ENCODE measurements at regions not wholly inside any gene's neighbourhood (a gene's known extent, or its start where the extent isn't known, plus 50 kb on each side); places are given as distances from the start of the nearest gene placed in this dataset.

DNA sequence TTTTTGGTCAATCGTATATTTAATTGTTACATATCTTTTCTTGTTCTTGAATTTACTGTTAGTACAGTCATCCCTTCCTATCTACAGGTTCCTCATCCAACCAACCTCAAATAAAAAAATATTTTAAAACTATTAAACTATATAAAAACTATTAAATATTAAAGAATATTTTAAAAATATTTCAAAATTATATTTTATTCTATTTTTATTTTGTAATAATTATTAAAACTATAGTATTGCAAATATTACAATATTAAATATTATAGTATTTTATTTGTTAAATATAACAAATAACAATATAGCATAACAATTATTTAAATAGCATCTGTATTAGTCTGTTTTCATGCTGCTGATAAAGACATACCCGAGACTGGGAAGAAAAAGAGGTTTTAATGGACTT is 357.9 kb upstream of the GOLIM4 start:
- no peak overlapping the region for H3K9ac ChIP-seq (ENCODE audit: low read length)
- H3K4me2 ChIP-seq (ENCODE audit: low read depth, low read length, poor library complexity, severe bottlenecking), result no peak overlapping the region
- H2AFZ ChIP-seq (ENCODE audit: low read depth, low read length, severe bottlenecking), result no peak overlapping the region
- H3K79me2 ChIP-seq (ENCODE audit: insufficient read depth, low read length), result no peaks in the 10 kb centered on the region
- H3K36me3 ChIP-seq (ENCODE audit: low read length), result no peaks in the 10 kb centered on the region
- no peaks in the 10 kb centered on the region; the same call in 1 of the 2 replicates for H3K9me2 ChIP-seq (replicated peaks; ENCODE audit: insufficient read depth, low read length)
- TF ChIP-seq, protein P1, sequence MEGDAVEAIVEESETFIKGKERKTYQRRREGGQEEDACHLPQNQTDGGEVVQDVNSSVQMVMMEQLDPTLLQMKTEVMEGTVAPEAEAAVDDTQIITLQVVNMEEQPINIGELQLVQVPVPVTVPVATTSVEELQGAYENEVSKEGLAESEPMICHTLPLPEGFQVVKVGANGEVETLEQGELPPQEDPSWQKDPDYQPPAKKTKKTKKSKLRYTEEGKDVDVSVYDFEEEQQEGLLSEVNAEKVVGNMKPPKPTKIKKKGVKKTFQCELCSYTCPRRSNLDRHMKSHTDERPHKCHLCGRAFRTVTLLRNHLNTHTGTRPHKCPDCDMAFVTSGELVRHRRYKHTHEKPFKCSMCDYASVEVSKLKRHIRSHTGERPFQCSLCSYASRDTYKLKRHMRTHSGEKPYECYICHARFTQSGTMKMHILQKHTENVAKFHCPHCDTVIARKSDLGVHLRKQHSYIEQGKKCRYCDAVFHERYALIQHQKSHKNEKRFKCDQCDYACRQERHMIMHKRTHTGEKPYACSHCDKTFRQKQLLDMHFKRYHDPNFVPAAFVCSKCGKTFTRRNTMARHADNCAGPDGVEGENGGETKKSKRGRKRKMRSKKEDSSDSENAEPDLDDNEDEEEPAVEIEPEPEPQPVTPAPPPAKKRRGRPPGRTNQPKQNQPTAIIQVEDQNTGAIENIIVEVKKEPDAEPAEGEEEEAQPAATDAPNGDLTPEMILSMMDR (IDR thresholded peaks at IDR 0.05; ENCODE audit: insufficient read depth, low read length, poor library complexity, severe bottlenecking), result no peak
- no peak for TF ChIP-seq EZH2phosphoT487 (conservative IDR thresholded peaks at IDR 0.05; ENCODE audit: low read length)
- no peaks in the 10 kb centered on the region for H4K20me1 ChIP-seq (ENCODE audit: low read depth, low read length)
- H3F3A ChIP-seq (ENCODE audit: insufficient read depth), result no peaks in the 10 kb centered on the region
- H3K4me3 ChIP-seq (ENCODE audit: insufficient read depth, low read length, poor library complexity, severe bottlenecking), result no peak overlapping the region
- no peaks in the 10 kb centered on the region for H3K9me3 ChIP-seq (ENCODE audit: insufficient read depth, low read length)
- no peaks in the 10 kb centered on the region for H3K27me3 ChIP-seq (ENCODE audit: low read length)
- H3K27ac ChIP-seq (ENCODE audit: low read depth, low read length), result no peak overlapping the region

DNA sequence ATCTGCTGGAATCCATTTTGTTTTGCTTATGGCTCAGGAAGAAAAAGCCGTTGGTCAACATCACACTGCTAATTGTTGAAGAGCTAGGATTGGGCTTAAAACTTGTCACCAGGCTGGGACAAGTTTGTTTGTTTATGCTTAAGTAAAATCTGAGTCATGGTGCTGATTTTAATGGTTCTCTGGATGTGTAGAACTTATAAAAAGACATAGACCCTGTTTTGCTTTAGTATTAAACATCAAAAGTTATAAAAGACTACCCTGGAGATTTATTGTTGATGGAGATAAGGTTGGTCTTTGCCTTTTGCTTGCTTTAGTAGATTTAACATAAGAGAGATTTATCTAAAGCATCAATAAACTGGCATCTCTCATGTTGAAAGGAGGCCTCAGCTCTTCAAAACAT is 348.2 kb upstream of the GOLIM4 start:
- H2AFZ ChIP-seq (ENCODE audit: low read depth, low read length, severe bottlenecking), result no peak overlapping the region

DNA sequence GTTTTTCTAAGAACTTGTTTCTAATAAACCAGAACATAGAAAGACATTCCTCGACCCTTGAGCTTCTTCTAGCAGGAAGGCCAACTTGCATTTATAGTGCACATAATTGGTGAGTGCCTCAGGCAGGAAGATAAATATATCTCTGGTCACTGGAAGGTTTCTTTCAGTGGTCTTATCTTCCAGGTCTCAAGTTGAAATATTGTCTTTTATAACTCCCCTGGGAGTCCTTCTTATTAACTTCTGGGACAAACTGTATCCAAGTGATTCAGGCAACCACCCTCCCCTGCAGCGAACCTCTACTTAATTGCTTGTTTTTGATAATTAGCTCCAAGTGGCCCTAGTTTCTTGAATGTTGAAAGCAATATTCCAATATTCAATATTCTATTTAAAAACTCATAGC is 346.8 kb upstream of the GOLIM4 start:
- no peak overlapping the region for H3K27ac ChIP-seq (ENCODE audit: low read depth, low read length)
- no peak overlapping the region for H3K4me3 ChIP-seq (ENCODE audit: insufficient read depth, low read length, poor library complexity, severe bottlenecking)
- no peak overlapping the region for H3K4me2 ChIP-seq (ENCODE audit: low read depth, low read length, poor library complexity, severe bottlenecking)
- no peaks in the 10 kb centered on the region for H3K79me2 ChIP-seq (ENCODE audit: insufficient read depth, low read length)
- H3F3A ChIP-seq (ENCODE audit: insufficient read depth), result no peaks in the 10 kb centered on the region
- no peaks in the 10 kb centered on the region for H3K27me3 ChIP-seq (ENCODE audit: low read length)
- no peak overlapping the region for H3K9ac ChIP-seq (ENCODE audit: low read length)
- H4K20me1 ChIP-seq (ENCODE audit: low read depth, low read length), result no peaks in the 10 kb centered on the region
- H2AFZ ChIP-seq (ENCODE audit: low read depth, low read length, severe bottlenecking), result no peak overlapping the region
- no peaks in the 10 kb centered on the region for H3K9me2 ChIP-seq (replicated peaks; ENCODE audit: insufficient read depth, low read length)
- H3K36me3 ChIP-seq (ENCODE audit: low read length), result no peaks in the 10 kb centered on the region
- H3K9me3 ChIP-seq (ENCODE audit: insufficient read depth, low read length), result no peaks in the 10 kb centered on the region
- TF ChIP-seq EZH2phosphoT487 (conservative IDR thresholded peaks at IDR 0.05; ENCODE audit: low read length), result no peak
- TF ChIP-seq, protein P1 (IDR thresholded peaks at IDR 0.05; ENCODE audit: insufficient read depth, low read length, poor library complexity, severe bottlenecking), result no peak

More for the DNA sequence above, 348.2 kb upstream of the GOLIM4 start:
- Histone ChIP-seq H3K9ac (ENCODE audit: low read length) (no peak overlapping the region), H3K27me3 (ENCODE audit: low read length) (no peaks in the 10 kb centered on the region), H3K79me2 (ENCODE audit: insufficient read depth, low read length) (no peaks in the 10 kb centered on the region), H3K9me2 (replicated peaks; ENCODE audit: insufficient read depth, low read length) (no peaks in the 10 kb centered on the region), H3F3A (ENCODE audit: insufficient read depth) (no peaks in the 10 kb centered on the region), H3K4me2 (ENCODE audit: low read depth, low read length, poor library complexity, severe bottlenecking) (no peak overlapping the region), H3K9me3 (ENCODE audit: insufficient read depth, low read length) (no peaks in the 10 kb centered on the region), H3K27ac (ENCODE audit: low read depth, low read length) (no peak overlapping the region), H3K36me3 (ENCODE audit: low read length) (no peaks in the 10 kb centered on the region), H4K20me1 (ENCODE audit: low read depth, low read length) (no peaks in the 10 kb centered on the region), H3K4me3 (ENCODE audit: insufficient read depth, low read length, poor library complexity, severe bottlenecking) (no peak overlapping the region)
- TF ChIP-seq EZH2phosphoT487 (conservative IDR thresholded peaks at IDR 0.05; ENCODE audit: low read length), result no peak
- TF ChIP-seq, protein P1 (IDR thresholded peaks at IDR 0.05; ENCODE audit: insufficient read depth, low read length, poor library complexity, severe bottlenecking), result no peak
